A172 (cell line): ENCODE measurements at regions not wholly inside any gene's neighbourhood (a gene's known extent, or its start where the extent isn't known, plus 50 kb on each side); places are given as distances from the start of the nearest gene placed in this dataset.
A peak's percentile ranks its signal among the peaks of the same experiment; 100 is the strongest.
"Not testable (repeated sequence)": the region's sequence is repeated elsewhere in the genome, so short reads cannot be mapped to it uniquely, and the experiment has no call there.

Source experiments
- DNase-seq: peaks from one replicate; pipeline ENCODE4 v3.0.0-alpha.2; 2015; ENCODE audit warnings: low spot score

- DNase-seq: no peak
Measured at GRCh38 chr5:107772418-107773310, 101.9 kb upstream of the EFNA5 start.

GRCh38 chr5:107771926-107772325 lies 101.2 kb upstream of the EFNA5 start:
- DNase-seq: no peak

DNA sequence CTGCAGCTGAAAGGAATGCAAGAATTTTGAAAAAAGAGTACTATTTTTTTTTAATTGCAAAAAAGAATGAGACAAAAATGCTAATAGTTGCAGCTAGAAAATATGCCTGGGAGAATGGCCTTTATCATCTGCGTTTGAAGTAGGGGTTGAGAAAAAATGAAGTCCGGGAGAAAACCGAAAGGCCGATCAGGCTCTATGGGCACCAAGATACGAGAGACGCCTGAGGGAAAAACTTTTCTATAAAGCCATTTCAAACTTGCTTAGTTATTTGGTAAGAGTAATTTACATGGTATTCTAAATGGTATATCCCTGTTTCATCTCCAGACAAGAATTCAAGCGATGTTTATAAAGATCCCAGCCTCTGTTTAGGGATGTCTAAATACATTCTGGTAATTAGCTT lies 99.3 kb upstream of the EFNA5 start:
- no peak for DNase-seq

DNA sequence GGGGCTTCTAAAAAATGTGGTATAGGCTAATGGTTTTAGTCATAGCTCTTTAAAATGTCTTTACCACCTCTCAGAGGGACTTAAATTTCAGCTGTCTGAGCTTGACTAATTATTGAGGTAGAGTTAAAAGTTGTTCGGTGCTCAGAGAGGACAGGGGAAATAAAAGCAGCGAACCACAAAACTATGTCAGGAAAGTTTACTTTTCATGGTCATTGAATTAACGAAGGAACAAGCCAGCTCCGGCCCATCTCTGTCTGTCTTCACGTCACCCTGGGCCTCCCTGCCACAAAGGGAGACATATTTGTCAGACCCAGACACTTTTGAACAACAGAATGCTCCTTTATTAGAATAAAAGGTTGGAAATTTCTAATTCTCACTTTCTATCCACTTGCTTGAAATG lies 98.8 kb upstream of the EFNA5 start:
- no peak for DNase-seq

- no peak for DNase-seq
Measured at GRCh38 chr5:107766972-107767371, 96.2 kb upstream of the EFNA5 start.

- no peak for DNase-seq
Measured at GRCh38 chr5:107766439-107766838, 95.7 kb upstream of the EFNA5 start.

DNA sequence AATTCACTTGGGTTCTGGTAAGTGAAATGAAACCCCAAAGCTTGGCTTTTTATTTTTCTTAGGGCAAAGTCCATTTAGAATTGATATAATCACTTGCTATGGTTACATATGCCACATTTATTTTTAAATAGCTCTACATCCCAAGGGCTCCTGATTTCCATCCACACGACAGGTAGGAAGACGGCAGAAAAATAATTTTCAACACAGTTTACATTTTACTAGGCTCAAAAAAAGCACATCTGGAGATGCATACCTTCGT lies 95.0 kb upstream of the EFNA5 start:
- DNase-seq: no peak

DNA sequence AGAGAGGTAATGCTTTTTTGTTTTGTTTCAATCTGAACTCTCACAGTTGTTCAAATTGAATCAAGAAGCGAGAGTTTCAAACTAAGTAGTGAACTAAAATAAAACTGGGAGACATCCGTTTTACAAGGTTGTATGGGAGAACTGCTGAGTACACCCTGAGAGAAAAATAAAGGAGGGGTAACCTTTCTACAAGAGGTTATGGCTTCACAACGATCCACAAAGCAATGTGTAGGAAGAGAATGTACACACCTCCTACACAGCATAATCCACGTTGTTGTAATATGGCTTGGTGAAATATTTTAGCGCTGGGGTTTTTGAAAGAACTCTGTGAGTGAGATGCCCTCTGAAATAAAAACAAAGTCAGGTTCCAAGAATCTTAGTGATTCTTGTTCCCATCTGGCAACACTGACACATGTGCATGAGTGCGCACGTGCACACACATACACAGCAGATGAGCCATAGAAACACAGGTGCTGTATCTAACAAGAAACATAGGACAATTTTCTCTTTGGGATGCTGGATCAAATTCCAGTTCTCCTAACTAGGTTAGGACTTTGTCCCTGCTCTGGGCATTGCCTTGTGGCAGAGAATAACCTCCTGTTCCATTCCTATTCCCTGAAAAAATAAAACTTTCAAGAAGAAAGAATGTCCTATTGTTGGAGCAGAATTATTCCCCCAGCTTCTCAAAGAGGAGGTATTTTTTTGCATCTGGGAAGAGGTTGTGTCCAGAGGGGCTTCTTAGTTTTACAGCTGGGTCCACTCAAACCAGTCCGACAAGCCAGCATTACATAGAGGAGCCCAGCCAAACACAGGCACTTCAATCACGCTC lies 94.5 kb upstream of the EFNA5 start:
- DNase-seq: no peak

GRCh38 chr5:107764282-107764681 lies 93.5 kb upstream of the EFNA5 start:
- DNase-seq: no peak

DNA sequence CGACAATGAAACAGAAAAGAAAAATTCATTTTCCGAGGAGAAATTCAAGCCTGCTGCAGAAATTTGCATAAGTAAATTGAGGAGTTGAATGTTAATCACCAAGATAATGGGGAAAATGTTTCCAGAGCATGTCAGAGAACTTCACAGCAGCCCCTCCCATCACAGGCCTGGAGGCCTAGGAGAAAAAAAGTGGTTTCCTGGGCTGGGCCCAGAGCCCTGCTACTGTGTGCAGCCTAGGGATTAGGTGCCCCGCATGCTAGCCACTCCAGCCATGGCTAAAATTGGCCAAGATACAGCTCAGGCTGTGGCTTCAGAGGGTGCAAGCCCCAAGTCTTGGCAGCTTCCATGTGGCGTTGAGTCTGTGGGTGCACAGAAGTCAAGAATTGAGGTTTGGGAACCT lies 82.7 kb upstream of the EFNA5 start:
- DNase-seq: no peak

GRCh38 chr5:107744418-107745330 lies 73.9 kb upstream of the EFNA5 start:
- DNase-seq: no peak

- peak; percentile 54 for DNase-seq
Measured at GRCh38 chr5:107743373-107744000, 72.8 kb upstream of the EFNA5 start.

- peak; percentile 79 for DNase-seq
Measured at GRCh38 chr5:107739661-107740060, 68.9 kb upstream of the EFNA5 start.

DNA sequence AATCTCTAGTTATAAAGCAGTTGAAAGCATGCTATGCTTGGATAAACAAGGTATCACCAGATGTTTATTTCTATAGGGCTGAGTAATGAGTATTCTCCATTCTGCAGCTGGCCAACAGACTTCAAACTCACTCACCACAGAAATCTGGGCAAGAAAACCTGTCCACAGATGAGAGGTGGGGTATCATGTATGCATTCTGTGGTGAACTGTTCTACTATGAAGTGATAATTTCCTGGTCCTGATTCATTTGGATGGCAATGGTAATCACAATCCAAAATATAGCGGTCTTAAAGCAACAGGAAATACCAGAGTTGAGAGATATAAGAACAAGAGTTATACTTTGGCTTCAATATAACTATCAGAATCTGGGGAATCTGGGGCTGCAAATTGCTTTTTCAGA lies 65.9 kb upstream of the EFNA5 start:
- no peak for DNase-seq

- not testable (repeated sequence) for DNase-seq
Measured at GRCh38 chr5:107736089-107736488, 65.4 kb upstream of the EFNA5 start.

- DNase-seq: no peak
Measured at GRCh38 chr5:107735558-107735957, 64.8 kb upstream of the EFNA5 start.

DNA sequence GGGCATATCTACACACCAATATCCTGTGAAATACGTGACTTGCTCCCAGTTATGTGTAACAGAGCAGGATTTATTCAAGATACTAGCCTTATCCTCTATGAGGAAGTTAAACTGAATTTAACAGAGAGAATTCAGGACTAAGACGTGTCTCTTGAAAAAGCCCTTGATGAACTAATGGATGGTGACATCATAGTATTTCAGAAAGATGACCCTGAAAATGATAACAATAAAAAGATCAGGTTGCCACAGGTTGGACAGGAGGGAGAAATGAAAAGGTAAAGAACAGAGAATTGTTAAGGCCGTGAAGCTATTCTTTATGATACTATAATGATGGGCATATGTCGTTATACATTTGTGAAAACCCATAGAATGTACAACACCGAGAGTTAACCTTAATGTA lies 56.2 kb upstream of the EFNA5 start:
- no peak for DNase-seq

DNA sequence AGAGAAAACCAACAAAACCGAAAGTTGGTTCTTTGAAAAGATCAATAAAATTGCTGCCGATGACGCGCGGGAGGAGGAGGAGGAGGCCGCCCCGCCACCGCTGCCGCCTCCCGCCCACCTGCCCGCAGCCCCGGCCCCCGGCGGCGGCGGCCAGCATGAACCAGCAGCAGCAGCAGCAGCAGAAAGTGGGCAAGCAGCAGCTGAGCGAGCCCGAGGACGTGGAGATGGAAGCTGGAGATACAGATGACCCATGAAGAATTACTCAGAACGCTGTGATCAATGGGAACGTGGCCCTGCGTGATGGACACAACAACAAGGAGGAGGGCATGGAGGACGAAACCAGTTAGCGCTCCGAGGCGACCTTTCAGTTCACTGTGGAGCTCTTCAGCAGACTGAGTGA lies 53.9 kb upstream of the EFNA5 start:
- no peak for DNase-seq

DNA sequence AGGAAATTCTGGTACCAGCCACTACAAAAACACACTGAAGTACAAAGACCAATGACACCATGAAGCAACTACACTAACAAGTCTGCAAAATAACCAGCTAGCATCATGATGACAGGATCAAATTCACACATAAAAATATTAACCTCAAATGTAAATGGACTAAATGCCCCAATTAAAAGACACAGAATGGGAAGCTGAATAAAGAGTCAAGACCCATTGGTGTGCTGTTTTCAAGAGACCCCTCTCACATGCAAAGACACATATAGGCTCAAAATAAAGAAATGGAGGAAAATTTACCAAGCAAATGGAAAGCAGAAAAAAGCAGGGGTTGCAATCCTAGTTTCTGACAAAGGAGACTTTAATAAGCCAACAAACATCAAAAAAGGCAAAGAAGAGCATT lies 50.5 kb upstream of the EFNA5 start:
- DNase-seq: not testable (repeated sequence)
